H1 (cell line): ENCODE measurements at regions not wholly inside any gene's neighbourhood (a gene's known extent, or its start where the extent isn't known, plus 50 kb on each side); places are given as distances from the start of the nearest gene placed in this dataset.

Source experiments
- CTCF ChIA-PET: fragments of 300-600 bp; sonication (Branson Sonifier 250); formaldehyde crosslinking; loops from one replicate; lab custom pipeline; 2021; ENCODE audit not compliant: partially characterized antibody; lab: Charles Lee
- POLR2A ChIA-PET: fragments of 300-600 bp; sonication (Branson Sonifier 250); formaldehyde crosslinking; loops from one replicate; lab custom pipeline; 2021; ENCODE audit warnings: inconsistent platforms; ENCODE audit not compliant: partially characterized antibody; lab: Charles Lee
- DNase-seq, 2 experiments: peaks; one replicate each; pipeline versions ENCODE4 v3.0.0 to v3.0.0-alpha.2; 2010 to 2022; ENCODE audit warnings: low spot score in 2 of 2, low read depth in 1 of 2, mixed read lengths in 1 of 2
- FAIRE-seq: peaks from 2 replicates; lab custom pipeline; 2011; peaks lifted over from hg19 to GRCh38; lab: Jason Lieb, UNC
- H2AFZ ChIP-seq: 2 replicates; pipeline ENCODE4 v1.8.1; 2012; ENCODE audit warnings: low read length, inconsistent platforms
- H2AK5ac ChIP-seq: 2 replicates; pipeline ENCODE4 v1.6.1; 2013; ENCODE audit warnings: low read depth, low read length
- H2BK120ac ChIP-seq: replicated peaks from 2 replicates; pipeline ENCODE3; 2013; ENCODE audit warnings: low read depth, low read length, inconsistent platforms
- H2BK12ac ChIP-seq: 2 replicates; pipeline ENCODE4 v1.6.1; 2013; ENCODE audit warnings: low read depth, low read length
- H2BK15ac ChIP-seq: 2 replicates; pipeline ENCODE4 v1.6.1; 2013; ENCODE audit warnings: low read length
- H2BK20ac ChIP-seq: 2 replicates; pipeline ENCODE4 v1.6.1; 2013; ENCODE audit warnings: low read length
- H2BK5ac ChIP-seq: 2 replicates; pipeline ENCODE4 v1.6.1; 2013; ENCODE audit warnings: low read depth, low read length
- H3K14ac ChIP-seq: 2 replicates; pipeline ENCODE4 v1.6.1; 2013; ENCODE audit warnings: inconsistent platforms; ENCODE audit not compliant: insufficient read length
- H3K18ac ChIP-seq: 2 replicates; pipeline ENCODE4 v1.6.1; 2013; ENCODE audit warnings: low read length; ENCODE audit errors: extremely low read depth
- H3K23ac ChIP-seq: 2 replicates; pipeline ENCODE4 v1.6.1; 2013; ENCODE audit warnings: inconsistent platforms; ENCODE audit not compliant: insufficient read length
- H3K23me2 ChIP-seq: 2 replicates; pipeline ENCODE4 v1.6.1; 2013; ENCODE audit warnings: low read depth, low read length
- H3K27ac ChIP-seq: 2 replicates; pipeline ENCODE4 v1.6.1; 2011; ENCODE audit warnings: low read depth, low read length, inconsistent platforms
- H3K27me3 ChIP-seq, 4 experiments: replicated peaks in 1 of 4; 1 replicate in 1 of 4; 2 replicates in 3 of 4; pipeline versions ENCODE4 v1.6.1 to v1.8.1; 2011 to 2013; ENCODE audit warnings: low read length in 3 of 4, mild to moderate bottlenecking in 3 of 4, inconsistent platforms in 2 of 4, mixed read lengths in 2 of 4, moderate library complexity in 1 of 4; ENCODE audit not compliant: control insufficient read depth in 3 of 4, insufficient read depth in 3 of 4; ENCODE audit errors: extremely low read depth in 1 of 4
- H3K36me3 ChIP-seq, 4 experiments: 2 replicates each; pipeline versions ENCODE4 v1.6.1 to v1.8.1; 2011 to 2013; ENCODE audit warnings: mild to moderate bottlenecking in 4 of 4, low read length in 3 of 4, moderate library complexity in 2 of 4, control low read depth in 1 of 4, inconsistent platforms in 1 of 4; ENCODE audit not compliant: insufficient read depth in 4 of 4, control insufficient read depth in 2 of 4
- H3K4ac ChIP-seq: replicated peaks from 2 replicates; pipeline ENCODE3; 2013; ENCODE audit warnings: low read length, low read depth, mixed read lengths, inconsistent platforms; ENCODE audit not compliant: insufficient read length
- H3K4me1 ChIP-seq, 4 experiments: replicated peaks in 1 of 4; 1 replicate in 1 of 4; 2 replicates in 3 of 4; pipeline versions ENCODE4 v1.6.1 to v1.8.1; 2011 to 2013; ENCODE audit warnings: low read length in 3 of 4, inconsistent platforms in 2 of 4, mixed read lengths in 1 of 4; ENCODE audit not compliant: insufficient read depth in 4 of 4, control insufficient read depth in 3 of 4
- H3K4me2 ChIP-seq, 2 experiments: 2 replicates each; pipeline versions ENCODE4 v1.6.1 to v1.8.1; 2011 to 2013; ENCODE audit warnings: low read depth in 2 of 2, low read length in 2 of 2, control low read depth in 1 of 2, inconsistent platforms in 1 of 2, mild to moderate bottlenecking in 1 of 2; ENCODE audit not compliant: insufficient read depth in 1 of 2
- H3K4me3 ChIP-seq, 4 experiments: fragments of 200-600, 300-600 bp in 1 of 4; sonication (generic), shearing (Covaris generic), sonication (Bioruptor Twin) in 1 of 4; 2 replicates each; pipeline versions ENCODE4 v1.5.1 to v1.8.1; 2011 to 2016; ENCODE audit warnings: low read length in 4 of 4, low read depth in 3 of 4, control low read depth in 2 of 4, inconsistent platforms in 2 of 4, mild to moderate bottlenecking in 2 of 4, mixed read lengths in 1 of 4, moderate library complexity in 1 of 4; ENCODE audit not compliant: insufficient read depth in 2 of 4; ENCODE audit errors: extremely low read depth in 1 of 4
- H3K56ac ChIP-seq: replicated peaks from 2 replicates; pipeline ENCODE3; 2013; ENCODE audit warnings: low read depth, mild to moderate bottlenecking, mixed read lengths, low read length, inconsistent platforms; ENCODE audit not compliant: insufficient read length
- H3K79me1 ChIP-seq: 2 replicates; pipeline ENCODE4 v1.6.1; 2013; ENCODE audit warnings: low read depth, low read length, control low read depth
- H3K79me2 ChIP-seq, 2 experiments: 2 replicates each; pipeline versions ENCODE4 v1.6.1 to v1.8.1; 2012 to 2013; ENCODE audit warnings: low read length in 2 of 2, mild to moderate bottlenecking in 2 of 2, inconsistent platforms in 1 of 2; ENCODE audit not compliant: insufficient read depth in 2 of 2, control insufficient read depth in 1 of 2
- H3K9ac ChIP-seq, 4 experiments: replicated peaks in 1 of 4; 1 replicate in 1 of 4; 2 replicates in 3 of 4; pipeline versions ENCODE4 v1.6.1 to v1.8.1; 2011 to 2013; ENCODE audit warnings: low read depth in 3 of 4, low read length in 3 of 4, control low read depth in 2 of 4, mild to moderate bottlenecking in 2 of 4, moderate library complexity in 2 of 4, inconsistent platforms in 1 of 4; ENCODE audit errors: extremely low read depth in 1 of 4
- H3K9me3 ChIP-seq, 2 experiments: 2 replicates each; pipeline versions ENCODE4 v1.6.1 to v1.8.1; 2012 to 2013; ENCODE audit warnings: mild to moderate bottlenecking in 2 of 2, moderate library complexity in 2 of 2, control low read depth in 1 of 2, inconsistent platforms in 1 of 2, low read depth in 1 of 2, low read length in 1 of 2, mixed read lengths in 1 of 2; ENCODE audit not compliant: insufficient read depth in 2 of 2
- H4K20me1 ChIP-seq, 2 experiments: replicated peaks in 1 of 2; 2 replicates each; pipeline versions ENCODE3 to v1.8.1; 2011 to 2013; ENCODE audit warnings: inconsistent platforms in 2 of 2, low read length in 2 of 2, mild to moderate bottlenecking in 1 of 2; ENCODE audit not compliant: insufficient read depth in 2 of 2, control insufficient read depth in 1 of 2
- H4K5ac ChIP-seq: 2 replicates; pipeline ENCODE4 v1.6.1; 2013; ENCODE audit warnings: low read length, low read depth, mixed read lengths, inconsistent platforms; ENCODE audit not compliant: insufficient read length
- H4K8ac ChIP-seq: 2 replicates; pipeline ENCODE4 v1.8.0; 2013; ENCODE audit warnings: mild to moderate bottlenecking, moderate library complexity, low read length, inconsistent platforms; ENCODE audit not compliant: insufficient read depth; ENCODE audit errors: extremely low read depth
- H4K91ac ChIP-seq: replicated peaks from 2 replicates; pipeline ENCODE3; 2013; ENCODE audit warnings: low read length, mixed read lengths, inconsistent platforms; ENCODE audit not compliant: insufficient read length
- ASH2L ChIP-seq: fragments of 200-600, 300-600 bp; sonication (generic); IDR thresholded peaks from one replicate; pipeline ENCODE4 v1.7.1; 2017; ENCODE audit warnings: low read length
- BCL11A ChIP-seq, 2 experiments: IDR thresholded peaks; one replicate each; pipeline ENCODE4 v1.6.1; 2011; ENCODE audit warnings: low read depth in 2 of 2, low read length in 2 of 2, mild to moderate bottlenecking in 2 of 2
- CBX8 ChIP-seq: fragments of 300-800, 300-1000 bp; sonication (generic); IDR thresholded peaks from 2 replicates; pipeline ENCODE4 v1.7.1; 2016; ENCODE audit warnings: low read depth, low read length, borderline replicate concordance
- CEBPB ChIP-seq: IDR thresholded peaks from 2 replicates; pipeline ENCODE4 v1.6.1; 2012; ENCODE audit warnings: low read depth, low read length
- CHD1 ChIP-seq: IDR thresholded peaks from 2 replicates; pipeline ENCODE4 v1.6.1; 2012; ENCODE audit warnings: low read depth, low read length, improper control_type of control experiment
- CHD2 ChIP-seq: IDR thresholded peaks from 2 replicates; pipeline ENCODE4 v1.6.1; 2012; ENCODE audit warnings: low read length, improper control_type of control experiment
- E2F6 ChIP-seq: IDR thresholded peaks from 2 replicates; pipeline ENCODE4 v1.6.1; 2012; ENCODE audit warnings: inconsistent platforms
- EGR1 ChIP-seq: IDR thresholded peaks from 2 replicates; pipeline ENCODE4 v1.6.1; 2011; ENCODE audit warnings: low read depth, low read length, borderline replicate concordance
- HDAC6 ChIP-seq: IDR thresholded peaks from one replicate; pipeline ENCODE4 v1.7.1; 2012; ENCODE audit warnings: low read depth, mild to moderate bottlenecking, inconsistent platforms, low read length, moderate library complexity
- JUN ChIP-seq: IDR thresholded peaks from 2 replicates; pipeline ENCODE4 v1.6.1; 2011; ENCODE audit warnings: low read depth, mild to moderate bottlenecking, improper control_type of control experiment, low read length
- PHF8 ChIP-seq: fragments of 200-600 bp; sonication (generic); conservative IDR thresholded peaks from 2 replicates; pipeline ENCODE4 v1.7.1; 2012; ENCODE audit warnings: low read depth, mild to moderate bottlenecking, inconsistent platforms, low read length, moderate library complexity
- RBBP5 ChIP-seq: IDR thresholded peaks from 2 replicates; pipeline ENCODE4 v1.7.1; 2012; ENCODE audit warnings: low read depth, mild to moderate bottlenecking, inconsistent platforms, low read length, moderate library complexity, borderline replicate concordance
- SAP30 ChIP-seq: fragments of 300-600 bp; sonication (generic); IDR thresholded peaks from 2 replicates; pipeline ENCODE4 v1.7.1; 2012; ENCODE audit warnings: low read length, moderate library complexity, mild to moderate bottlenecking, inconsistent platforms; ENCODE audit not compliant: insufficient read depth, insufficient replicate concordance
- SP2 ChIP-seq: IDR thresholded peaks from 2 replicates; pipeline ENCODE4 v1.6.1; 2012; ENCODE audit warnings: mild to moderate bottlenecking, low read length, inconsistent platforms
- SUZ12 ChIP-seq: fragments of 200-600 bp; sonication (generic); IDR thresholded peaks from 2 replicates; pipeline ENCODE4 v1.6.1; 2012; ENCODE audit warnings: mild to moderate bottlenecking, inconsistent platforms, low read length, moderate library complexity, mixed read lengths
- TEAD4 ChIP-seq: IDR thresholded peaks from 2 replicates; pipeline ENCODE4 v1.6.1; 2012; ENCODE audit warnings: low read depth, low read length, inconsistent platforms, mixed read lengths
- WGBS, 2 experiments: shearing (Covaris generic) in 1 of 2; methylation state at CpG; one replicate each; pipeline versions ENCODE4 v1.1.6 to v1.1.7; 2013 to 2015; ENCODE audit warnings: low lambda C conversion rate in 2 of 2, mixed read lengths in 2 of 2, inconsistent platforms in 1 of 2, low coverage in 1 of 2, missing lambda C conversion rate in 1 of 2; ENCODE audit not compliant: insufficient replicate concordance in 2 of 2, insufficient coverage in 1 of 2, insufficient read length in 1 of 2; ENCODE audit errors: extremely low coverage in 1 of 2, missing lambda C conversion rate in 1 of 2; 5-methylcytosine and 5-hydroxymethylcytosine counted together

- Histone ChIP-seq H3K79me2 (no peaks in the 10 kb centered on the region), H2BK12ac (0 out of 2 replicates have a peak overlapping the region, but pooled peaks have one; percentile 27), H3K56ac (no peak overlapping the region), H2BK20ac (no peak overlapping the region), H3K4ac (no peak overlapping the region), H4K91ac (no peak overlapping the region), H2BK5ac (no peak overlapping the region), H3K9me3 (peaks cover 0 to 4% of the 10 kb centered on the region in 2 experiments; a peak in 1 of 4 replicates), H2AK5ac (no peak overlapping the region), H3K36me3 (no peaks in the 10 kb centered on the region), H3K4me1 (no peaks in the 10 kb centered on the region), H3K27ac (no peak overlapping the region), H2BK15ac (no peak overlapping the region), H3K79me1 (no peaks in the 10 kb centered on the region), H2BK120ac (no peak overlapping the region), H3K18ac (no peak overlapping the region), H4K8ac (no peak overlapping the region), H3K23me2 (no peaks in the 10 kb centered on the region; the same call in 1 of the 2 replicates), H2AFZ (no peak overlapping the region), H3K4me2 (no peak overlapping the region), H3K9ac (no peak overlapping the region), H3K27me3 (no peaks in the 10 kb centered on the region), H3K14ac (no peak overlapping the region), H4K20me1 (no peaks in the 10 kb centered on the region), H3K4me3 (no peak overlapping the region), H3K23ac (no peak overlapping the region), H4K5ac (no peak overlapping the region)
- FAIRE-seq (no peak), DNase-seq (no peak)
- CTCF ChIA-PET = no interaction called here
- 68% methylated on average over 4 of the region's 4 CpGs; no CpG with 5 or more reads in 1 of the 2 experiments for WGBS, 2 experiments
- POLR2A ChIA-PET = no interaction called here
- TF ChIP-seq E2F6 (no peak), CHD2 (no peak), HDAC6 (no peak), CHD1 (no peak), SUZ12 (no peak), TEAD4 (no peak), EGR1 (no peak), PHF8 (no peak), CBX8 (no peak), CEBPB (no peak), ASH2L (no peak), SAP30 (no peak), SP2 (no peak), RBBP5 (no peak), JUN (no peak), BCL11A (IDR thresholded peaks at IDR 0.05; ENCODE audit: low read depth in 2 of 2, low read length in 2 of 2) (no peak)
Observed at GRCh38 chr20:48017992-48018391, 232.7 kb upstream of the SULF2 start.
